Hepatic stellate cell (primary cell): ENCODE measurements at regions not wholly inside any gene's neighbourhood (a gene's known extent, or its start where the extent isn't known, plus 50 kb on each side); places are given as distances from the start of the nearest gene placed in this dataset.

Experiments
- DNase-seq: peaks from one replicate; pipeline ENCODE4 v3.0.0; 2011; ENCODE audit warnings: low spot score

DNA sequence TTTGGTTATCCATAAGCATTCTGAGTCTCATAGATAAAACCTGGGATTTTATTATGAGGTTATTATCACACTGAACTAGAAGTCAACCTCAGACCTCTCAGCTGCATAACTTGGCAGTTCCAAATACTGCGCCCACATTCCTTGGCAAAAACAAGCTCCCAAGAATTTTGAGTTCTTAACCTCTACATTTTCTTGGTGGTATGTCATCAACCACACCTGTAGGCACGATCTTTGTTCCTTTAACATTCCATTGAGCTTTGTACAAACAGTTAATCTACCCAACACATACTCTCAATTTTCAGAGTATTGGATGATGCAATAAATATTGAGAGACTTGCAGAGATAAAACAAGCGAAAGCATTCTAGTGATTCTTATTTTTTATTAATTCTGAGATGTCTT is 371.8 kb upstream of the PRICKLE1 start:
- peak; percentile 7 for DNase-seq

DNA sequence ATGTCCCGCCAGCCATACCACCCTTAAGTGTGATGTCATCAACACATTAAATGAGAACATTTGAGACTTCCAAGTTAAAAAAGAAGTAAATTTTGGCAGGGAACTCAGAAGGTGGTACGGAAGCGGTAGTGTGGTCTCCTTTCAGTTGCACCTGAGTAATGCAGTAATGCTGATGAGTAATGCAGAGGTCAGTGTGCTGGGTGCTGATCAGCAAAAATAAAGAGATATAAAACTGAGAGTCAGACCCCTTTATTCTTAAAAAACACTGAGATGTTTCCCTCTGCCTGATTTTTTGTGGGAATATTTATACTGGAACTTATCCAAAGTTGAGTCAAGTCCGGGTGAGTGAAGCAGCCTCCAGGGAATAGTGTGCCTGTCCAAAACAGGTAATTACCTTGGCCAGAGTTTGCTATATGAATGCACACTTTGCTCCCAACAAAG is 370.6 kb upstream of the PRICKLE1 start:
- no peak for DNase-seq

DNA sequence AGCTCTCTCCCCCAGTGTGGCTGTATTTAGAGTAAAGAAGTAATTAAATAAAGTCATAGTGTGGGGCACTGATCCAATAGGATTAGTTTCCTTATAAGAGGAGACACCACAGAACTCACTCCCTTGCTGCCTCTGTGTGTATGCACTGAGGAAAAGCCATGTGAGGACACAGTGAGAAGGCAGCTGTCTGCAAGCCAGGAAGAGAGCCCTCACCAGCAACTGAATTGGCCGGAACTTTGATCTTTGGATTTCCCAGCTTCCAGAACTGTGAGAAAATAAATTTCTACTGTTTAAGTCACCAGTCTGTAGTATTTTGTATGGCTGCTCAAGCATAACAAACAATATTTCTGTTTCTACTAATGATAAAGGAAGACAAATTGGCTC is 368.7 kb upstream of the PRICKLE1 start:
- no peak for DNase-seq

DNA sequence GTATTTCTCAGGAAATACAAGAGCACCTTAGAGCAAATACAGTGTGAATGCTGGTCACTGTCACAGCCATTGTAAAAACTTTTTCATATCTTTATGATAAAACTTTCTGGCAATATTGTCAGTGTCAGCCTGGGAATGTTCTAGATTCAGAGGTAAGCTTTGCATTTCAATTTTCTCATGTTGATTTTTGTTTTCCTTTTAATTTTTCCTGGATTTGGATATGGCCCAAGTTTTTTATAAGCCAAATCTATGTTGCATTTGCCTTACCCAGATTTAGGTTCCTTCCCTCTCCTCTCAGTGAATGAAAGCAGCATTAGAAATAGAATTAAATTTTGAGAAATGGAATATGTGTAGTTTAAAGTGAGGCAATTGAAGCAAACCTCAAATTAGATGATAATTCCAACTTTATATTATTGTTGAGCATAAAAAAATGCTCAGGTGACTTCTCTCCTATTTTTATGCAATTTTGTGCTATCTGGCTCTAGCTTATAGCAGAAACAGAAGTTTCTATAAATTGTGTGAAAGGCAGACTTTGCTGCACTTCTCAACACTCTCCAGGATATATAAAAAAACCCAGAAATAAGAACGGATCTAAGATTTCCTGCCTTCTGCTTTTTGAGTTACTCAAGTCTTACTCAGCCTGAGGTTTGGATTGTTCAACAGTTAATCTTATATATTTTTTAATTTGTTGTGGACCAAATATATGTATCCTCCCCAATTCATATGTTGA is 368.2 kb upstream of the PRICKLE1 start:
- DNase-seq = no peak

DNA sequence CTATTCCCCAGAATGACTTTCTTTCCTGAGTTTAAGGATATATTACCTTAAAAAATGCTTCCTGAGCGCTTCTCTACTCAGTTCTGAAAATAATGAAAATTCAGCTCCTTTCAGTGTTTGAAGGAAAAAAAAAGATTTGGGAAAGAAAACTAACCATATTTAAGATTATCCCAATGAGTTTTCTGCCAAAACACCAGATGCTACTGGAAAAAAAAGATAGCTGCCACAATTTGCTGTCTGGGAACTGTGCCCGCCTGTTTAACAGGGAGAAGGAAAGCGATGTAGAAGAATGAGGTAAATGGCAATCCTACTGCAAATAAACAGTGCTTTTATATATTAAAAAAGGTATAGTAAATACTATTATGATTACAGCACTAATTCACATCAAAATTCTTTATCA is 367.6 kb upstream of the PRICKLE1 start:
- no peak for DNase-seq

DNA sequence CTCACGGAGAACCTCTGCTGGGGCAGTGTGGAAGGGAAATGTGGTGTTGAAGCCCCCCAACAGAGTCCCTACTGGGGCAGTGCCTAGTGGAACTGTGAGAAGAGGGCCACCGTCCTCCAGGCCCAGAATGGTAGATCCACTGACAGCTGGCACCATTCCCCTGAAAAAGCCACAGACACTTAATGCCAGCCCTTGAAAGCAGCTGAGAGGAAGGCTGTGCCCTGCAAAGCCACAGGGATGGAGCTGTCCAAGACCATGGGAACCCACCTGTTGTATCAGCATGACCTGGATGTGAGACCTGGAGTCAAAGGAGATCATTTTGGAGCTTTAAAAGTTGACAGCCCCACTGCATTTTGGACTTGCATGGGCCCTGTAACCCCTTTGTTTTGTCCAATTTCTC is 363.5 kb upstream of the PRICKLE1 start:
- DNase-seq = no peak

DNA sequence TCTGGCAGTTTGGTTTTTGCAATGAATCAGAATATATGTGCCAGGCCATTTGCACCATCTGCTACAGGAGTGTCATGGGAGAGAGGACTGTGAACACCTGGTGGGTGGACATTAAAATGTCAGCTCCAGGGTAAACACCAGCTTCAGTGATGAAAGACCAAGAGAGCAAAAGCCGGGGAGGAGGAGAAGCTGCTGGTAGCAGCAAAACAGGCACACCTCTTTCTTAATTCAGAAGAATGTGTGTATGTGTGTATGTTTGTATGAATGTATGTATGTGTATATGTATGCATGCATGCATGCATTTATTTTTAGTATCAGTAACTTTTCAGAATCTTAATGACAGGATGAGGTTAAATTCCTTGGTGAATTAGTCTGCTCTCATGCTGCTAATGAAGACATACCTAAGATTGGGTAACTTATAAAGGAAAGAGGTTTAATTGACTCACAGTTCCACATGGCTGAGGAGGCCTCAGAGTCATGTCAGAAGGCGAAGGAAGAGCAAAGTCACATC is 357.4 kb upstream of the PRICKLE1 start:
- DNase-seq = no peak

DNA sequence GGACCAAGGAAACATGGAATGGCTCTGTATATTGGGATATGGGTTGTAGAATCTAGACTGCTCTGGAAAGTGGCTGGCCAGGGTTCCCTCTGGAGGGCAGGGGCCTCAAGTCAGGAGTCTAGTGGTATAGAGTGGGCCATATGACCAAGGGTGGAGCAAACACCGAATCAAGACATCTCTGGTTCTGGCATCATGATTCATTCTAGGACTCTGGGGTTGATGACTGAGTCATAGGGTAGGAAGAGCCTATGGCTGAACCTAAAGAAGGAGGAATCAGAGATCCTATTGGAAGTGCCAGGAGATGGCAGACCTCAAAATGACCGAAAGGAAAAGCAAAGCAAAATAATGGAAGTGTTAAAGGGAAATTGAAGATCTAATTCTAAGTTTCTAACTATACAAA is 356.4 kb upstream of the PRICKLE1 start:
- DNase-seq = no peak

DNA sequence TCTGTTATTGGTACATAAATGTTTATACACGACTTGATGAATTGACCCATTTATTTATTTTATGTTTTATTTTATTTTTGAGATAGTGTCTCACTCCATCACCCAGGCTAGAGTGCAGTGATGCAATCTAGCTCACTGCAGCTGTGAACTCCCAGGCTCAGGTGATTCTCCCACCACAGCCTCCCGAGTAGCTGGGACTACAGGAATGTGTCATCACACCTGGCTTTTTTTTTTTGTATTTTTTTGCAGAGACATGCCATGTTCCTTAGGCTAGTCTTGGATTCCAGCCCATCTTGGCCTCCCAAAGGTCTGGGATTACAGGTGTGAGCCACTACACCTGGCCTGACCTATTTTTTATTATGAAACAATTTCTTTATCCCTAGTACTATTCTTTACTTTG is 355.0 kb upstream of the PRICKLE1 start:
- no peak for DNase-seq

DNA sequence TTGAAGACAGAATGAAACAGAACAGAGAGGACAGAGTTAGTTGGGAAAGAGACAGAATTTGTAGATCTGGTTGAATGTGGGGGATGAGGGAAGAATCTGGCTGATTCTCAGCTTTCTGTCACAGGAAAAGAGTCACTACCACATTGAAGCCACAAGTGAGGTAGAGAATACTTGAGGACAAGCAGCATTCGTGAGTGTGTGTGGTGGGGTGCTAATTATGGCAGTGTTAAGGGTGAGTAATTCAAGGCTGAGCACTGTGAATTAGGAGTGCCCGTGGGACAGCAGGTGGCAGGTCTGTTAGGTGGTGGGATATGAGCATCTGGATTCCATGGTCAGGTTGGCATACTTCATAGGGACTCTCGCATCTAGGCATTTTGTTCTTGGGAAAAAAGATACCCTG is 347.4 kb upstream of the PRICKLE1 start:
- DNase-seq = no peak

DNA sequence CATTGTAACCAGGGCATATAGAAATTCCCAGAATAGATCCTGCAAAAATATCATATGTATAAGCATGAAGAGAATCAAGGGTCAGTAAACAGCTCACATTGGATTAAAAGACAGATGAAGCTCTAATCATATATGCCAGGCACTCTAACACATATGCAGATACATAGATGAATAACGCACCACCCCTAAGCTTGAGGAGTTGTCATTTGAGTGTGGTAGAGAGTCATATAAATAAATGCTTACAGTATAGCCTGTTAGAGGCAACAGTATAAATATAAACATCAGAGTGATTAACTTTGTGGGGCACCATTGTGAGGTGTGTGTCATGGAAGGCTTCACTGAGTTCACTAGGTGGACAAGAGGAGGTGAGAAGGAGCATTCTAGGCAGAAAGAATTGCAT is 346.7 kb upstream of the PRICKLE1 start:
- DNase-seq = no peak

DNA sequence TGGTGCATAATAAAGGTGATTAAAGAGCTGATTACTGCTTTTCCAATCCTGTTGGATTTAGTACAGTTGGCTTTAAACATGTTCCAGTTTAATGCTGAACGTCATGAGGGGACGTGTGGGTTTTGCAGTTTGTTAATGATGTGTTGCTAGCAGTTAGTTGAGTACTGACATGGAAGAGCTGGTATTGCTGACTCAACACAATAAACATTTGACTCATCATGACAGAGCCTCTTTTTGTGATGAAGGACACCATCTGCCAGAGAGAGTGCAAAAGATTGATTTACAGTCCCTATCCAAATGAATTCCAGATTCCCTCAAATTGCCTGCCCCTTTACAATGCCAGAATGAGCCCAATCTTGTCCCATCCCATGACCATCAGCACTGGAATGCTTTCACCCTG is 346.2 kb upstream of the PRICKLE1 start:
- no peak for DNase-seq

DNA sequence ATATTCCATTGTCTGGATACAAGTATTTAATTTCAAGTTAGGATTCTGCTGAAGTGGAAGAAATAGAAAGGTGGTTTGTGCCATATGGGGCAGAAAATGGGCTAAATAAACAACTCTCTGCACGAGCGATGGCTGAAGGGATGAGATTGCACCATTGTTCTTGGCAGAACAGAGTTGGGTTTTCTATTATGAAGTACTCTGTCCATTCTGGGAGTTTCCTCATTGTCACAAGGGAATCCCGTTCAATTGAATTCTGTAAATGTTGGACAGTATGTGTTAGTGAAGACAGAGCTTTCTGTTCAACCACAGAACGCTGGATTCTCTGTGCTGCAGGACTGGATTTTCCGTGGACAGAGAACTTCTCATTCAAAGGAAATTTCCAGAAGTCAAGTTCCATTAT is 345.5 kb upstream of the PRICKLE1 start:
- DNase-seq = no peak

DNA sequence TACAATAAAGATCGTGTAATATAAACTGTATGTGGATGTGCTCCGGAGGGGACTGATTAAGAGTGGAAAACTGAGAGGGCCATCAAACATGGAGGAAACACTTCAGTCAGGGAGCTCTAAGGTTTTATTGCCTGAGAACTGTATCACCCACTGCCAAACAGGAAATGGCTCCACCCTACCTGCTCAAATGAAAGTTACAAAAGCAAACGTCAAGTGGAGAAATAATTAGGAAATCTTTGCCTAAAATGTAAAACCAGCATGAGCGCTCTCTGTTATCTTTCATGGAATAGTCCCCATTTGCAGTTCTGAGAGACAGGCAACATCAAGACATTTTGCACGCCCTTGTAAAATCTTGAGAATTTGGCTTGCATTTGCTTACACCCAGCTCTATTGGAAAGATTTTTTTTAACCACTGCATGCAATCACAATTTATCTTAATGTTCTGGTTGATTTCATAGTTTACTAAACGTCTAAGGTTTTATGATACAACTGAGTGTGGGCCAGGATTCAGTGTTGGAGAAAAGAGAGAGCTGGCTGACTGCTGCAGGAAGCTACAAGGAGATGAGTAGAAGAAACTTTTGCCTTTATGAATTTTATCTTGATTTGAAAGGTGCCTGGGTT is 344.0 kb upstream of the PRICKLE1 start:
- no peak for DNase-seq

DNA sequence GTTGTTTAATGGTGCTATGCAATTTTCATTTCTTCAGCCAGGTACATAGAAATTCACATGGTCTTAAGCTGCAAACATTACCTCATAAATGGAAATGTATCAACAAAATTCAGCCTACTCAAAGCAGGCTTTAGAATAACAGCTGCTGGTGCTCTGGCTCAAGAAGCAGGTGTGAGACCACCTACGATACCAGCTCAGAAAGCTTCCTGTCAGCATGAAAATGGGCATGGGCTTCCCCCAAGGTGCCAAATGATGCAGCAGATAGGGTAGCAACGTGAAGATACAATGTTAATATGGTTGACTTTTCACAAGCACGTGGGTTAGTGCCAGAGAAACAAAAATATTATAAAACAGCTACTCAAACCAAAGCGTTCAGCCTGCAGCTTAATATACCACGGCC is 343.4 kb upstream of the PRICKLE1 start:
- no peak for DNase-seq

DNA sequence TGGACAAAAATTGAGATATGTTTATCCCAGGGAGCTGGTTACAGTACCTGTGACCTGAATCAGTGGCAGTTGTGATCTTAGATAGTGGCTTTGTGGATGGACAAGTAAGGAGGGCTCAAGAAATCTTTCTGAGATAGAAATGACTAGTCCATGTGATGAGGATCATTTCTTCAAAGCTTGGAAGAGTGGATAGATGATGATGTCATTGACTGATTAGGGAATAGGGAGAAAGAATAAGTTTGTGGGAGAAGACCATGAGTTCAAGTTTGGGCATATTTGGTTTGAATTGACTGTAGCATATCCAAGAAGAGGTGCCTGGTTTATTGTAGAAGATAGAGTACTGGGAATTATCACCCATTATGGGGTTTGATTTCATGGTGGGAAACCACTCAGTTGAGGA is 336.7 kb upstream of the PRICKLE1 start:
- DNase-seq = no peak

DNA sequence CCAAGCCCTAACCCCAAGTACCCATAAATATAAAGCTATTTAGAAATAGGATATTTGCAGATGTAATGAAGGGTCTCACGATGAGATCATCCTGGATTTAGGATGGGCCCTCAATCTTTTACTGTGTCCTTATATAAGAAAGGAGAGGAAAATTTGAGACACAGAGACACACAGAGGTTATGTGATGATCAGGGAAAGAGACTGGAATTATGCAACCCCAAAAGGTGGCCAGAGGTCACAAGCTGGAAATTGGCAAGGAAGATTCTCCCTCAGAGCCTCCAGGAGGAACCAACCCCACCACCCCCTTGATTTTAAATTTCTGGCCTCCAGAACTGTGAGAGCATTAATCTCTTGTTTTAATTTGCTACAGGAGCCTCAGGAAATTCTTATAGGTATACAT is 334.9 kb upstream of the PRICKLE1 start:
- DNase-seq = no peak

DNA sequence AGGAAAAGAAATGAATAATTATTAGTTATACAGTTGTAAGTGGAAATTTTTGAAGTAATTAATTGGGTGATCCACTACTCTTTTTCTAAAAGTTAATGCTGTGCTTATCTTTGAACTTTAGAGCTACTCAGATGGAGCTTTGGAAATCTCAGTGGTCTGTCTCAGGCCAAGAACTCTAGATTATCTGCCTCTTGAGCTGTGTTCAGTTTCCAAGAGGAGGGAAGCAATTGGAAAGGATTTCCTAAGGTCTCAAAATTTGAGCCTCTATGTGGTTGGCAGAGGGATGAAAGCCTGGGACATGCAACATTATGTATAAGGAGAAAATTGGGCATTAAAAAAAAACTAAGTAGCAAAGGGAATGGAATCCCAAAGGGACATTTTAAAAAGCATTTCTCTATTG is 334.0 kb upstream of the PRICKLE1 start:
- DNase-seq = no peak

DNA sequence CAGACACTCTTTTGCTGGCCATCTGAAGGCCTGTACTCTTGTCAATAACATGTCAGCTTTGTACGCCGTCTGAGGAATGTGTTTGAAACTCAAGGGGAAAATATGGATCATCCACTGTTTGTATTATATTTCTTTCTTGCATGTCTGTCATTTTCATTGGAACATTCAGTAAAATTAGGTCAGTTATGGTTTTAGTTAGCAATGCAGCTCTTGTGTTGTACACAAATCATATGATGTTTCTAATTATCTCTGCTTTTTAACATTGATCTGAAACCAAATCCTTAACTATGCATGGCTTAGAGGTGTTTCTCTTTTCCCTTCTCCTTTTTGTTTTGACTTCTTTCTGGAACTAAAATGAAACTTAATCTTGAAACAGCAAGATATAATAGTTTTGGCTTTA is 333.6 kb upstream of the PRICKLE1 start:
- DNase-seq = no peak

DNA sequence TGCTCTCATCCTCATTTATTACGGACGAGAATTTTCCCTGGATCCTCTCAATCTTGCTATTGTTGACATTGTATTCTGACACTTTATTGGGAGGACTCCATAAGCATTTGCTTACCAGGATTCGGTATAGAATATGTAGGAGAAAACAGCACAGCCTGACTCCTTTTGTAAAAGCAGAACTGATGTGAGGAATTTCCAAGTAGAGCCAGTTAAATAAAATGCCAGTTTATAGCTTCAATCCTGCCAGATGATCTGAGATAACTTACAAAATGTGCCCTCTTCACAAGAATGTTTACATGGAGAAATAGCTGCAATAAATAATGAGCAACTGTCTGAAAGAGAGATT is 332.9 kb upstream of the PRICKLE1 start:
- no peak for DNase-seq

DNA sequence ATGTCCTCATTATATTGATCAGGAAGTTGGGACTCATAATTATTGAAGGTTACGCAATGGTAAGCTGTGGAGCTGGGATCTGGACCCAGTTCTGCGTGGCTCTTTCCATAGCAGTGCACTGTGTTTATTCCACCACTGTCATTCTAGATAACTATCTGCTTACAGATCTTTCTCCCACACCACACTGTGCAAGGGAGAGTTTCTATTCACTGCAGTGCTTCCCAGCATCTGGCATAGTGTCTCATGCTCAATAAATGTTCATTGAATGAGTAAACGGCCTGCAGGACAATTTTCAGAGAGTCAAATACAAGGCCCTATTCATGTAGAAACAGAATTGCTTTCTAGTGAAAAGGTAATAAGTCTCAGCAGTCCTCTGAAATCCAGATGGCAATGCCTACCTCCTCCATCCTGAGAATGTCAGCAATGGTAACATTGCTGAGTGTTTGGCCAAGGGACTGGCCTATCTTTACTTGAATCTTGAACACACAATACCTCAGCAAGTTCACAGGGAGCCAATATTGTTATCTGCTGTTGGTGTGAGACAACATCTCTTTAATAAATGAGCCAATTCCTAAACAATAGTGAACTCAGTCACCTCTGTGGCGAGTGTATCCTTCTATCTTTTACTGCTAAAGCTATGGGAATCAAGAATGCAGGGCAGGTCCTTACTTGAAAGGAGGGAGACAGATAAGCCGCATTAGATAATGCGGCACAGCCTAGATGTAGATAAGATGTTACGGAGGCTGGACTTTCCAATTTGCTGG is 332.4 kb upstream of the PRICKLE1 start:
- no peak for DNase-seq

DNA sequence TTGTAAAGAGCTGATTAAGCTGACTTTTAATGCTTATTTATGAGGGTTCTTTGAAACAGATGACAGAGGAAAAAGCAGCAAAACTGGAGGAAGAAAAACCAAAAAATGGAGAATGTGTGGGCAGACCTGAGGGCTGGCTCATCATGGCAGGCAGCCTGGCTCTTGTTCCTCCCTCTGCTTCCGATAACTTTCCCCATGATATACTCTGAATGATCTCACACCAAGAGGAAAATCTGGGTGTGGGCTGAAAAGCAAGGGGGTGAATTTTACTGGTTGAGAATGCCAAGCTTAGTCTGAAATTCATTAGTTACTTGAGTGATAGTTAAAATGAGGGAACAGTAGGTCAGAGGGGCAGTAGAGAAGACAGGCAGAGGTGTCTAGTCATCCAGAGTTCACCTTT is 330.1 kb upstream of the PRICKLE1 start:
- DNase-seq = no peak

DNA sequence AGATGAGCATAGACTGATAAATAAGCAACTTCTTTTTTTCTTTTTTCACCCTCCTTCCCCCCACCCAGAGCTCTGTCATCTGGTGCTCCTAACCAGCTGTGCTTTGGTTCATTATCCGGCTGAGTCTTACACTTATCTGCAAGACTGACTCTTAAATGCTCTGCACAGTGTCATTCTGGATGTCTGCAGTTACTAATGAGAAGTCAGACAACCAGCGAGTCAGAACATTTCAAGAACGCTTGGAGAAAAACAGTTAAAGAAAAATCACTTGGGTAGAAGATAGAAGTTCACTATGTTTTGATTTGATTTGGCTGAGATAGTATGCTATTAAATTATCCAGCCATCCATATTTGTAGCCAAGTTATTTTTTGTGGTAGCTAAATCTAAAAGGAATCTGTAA is 328.9 kb upstream of the PRICKLE1 start:
- DNase-seq = no peak
